ENCODE measurements at regions not wholly inside any gene's neighbourhood (a gene's known extent, or its start where the extent isn't known, plus 50 kb on each side); places are given as distances from the start of the nearest gene placed in this dataset.

DNA sequence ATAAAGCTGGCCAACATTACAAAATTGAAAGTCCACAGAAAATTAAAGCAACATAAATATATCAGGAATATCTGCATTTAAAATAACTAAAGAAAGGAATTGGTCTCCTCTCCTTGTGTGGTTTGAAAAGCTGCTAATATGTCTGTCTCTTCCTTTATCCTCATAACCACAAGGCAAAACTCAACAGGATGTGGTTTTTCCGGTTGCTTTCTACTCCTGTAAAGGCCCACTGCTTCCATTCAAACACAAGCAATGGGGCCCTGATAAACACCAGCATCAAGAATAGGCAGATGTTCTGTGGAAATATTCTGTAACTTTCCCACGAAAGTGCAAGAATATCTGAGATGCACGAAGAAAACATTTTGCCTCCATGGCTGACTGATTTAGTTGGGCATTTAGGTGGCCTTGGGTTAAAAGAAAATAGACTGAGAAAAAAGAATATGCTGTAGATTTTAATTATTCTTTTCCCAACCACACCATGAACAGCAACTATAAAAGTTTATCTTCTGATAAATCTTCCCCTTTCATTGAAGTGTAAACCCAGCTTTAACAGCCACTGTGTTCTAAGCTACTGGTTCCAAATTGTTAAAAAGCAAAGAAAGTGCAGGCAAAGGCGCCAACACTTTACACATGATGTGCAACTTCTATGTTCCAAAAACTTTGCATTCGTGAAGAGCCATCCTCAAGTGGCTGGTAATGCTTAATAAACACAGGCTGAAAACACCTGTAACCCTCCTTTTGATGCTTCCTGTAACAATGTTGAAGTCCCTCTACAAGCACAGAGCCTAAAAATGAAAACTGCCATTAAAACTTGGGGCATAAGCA is 50.5 kb upstream of the NDST3 start:
- no peak overlapping the region for H3K4me3 ChIP-seq (ENCODE audit: low read depth, low read length)
- TF ChIP-seq MYC (IDR thresholded peaks at IDR 0.05; ENCODE audit: low read depth, low read length) (no peak; the same call in 1 of the 2 replicates), POLR2A (IDR thresholded peaks at IDR 0.05; ENCODE audit: extremely low read depth, insufficient read length) (no peak)
- TF ChIP-seq, protein P1, sequence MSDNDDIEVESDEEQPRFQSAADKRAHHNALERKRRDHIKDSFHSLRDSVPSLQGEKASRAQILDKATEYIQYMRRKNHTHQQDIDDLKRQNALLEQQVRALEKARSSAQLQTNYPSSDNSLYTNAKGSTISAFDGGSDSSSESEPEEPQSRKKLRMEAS (IDR thresholded peaks at IDR 0.05; ENCODE audit: low read depth, low read length), result no peak
- TF ChIP-seq, protein P2, sequence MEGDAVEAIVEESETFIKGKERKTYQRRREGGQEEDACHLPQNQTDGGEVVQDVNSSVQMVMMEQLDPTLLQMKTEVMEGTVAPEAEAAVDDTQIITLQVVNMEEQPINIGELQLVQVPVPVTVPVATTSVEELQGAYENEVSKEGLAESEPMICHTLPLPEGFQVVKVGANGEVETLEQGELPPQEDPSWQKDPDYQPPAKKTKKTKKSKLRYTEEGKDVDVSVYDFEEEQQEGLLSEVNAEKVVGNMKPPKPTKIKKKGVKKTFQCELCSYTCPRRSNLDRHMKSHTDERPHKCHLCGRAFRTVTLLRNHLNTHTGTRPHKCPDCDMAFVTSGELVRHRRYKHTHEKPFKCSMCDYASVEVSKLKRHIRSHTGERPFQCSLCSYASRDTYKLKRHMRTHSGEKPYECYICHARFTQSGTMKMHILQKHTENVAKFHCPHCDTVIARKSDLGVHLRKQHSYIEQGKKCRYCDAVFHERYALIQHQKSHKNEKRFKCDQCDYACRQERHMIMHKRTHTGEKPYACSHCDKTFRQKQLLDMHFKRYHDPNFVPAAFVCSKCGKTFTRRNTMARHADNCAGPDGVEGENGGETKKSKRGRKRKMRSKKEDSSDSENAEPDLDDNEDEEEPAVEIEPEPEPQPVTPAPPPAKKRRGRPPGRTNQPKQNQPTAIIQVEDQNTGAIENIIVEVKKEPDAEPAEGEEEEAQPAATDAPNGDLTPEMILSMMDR (IDR thresholded peaks at IDR 0.05; ENCODE audit: low read depth, low read length), result no peak
- DNase-seq (ENCODE audit: low read depth), result peak; percentile 89

DNA sequence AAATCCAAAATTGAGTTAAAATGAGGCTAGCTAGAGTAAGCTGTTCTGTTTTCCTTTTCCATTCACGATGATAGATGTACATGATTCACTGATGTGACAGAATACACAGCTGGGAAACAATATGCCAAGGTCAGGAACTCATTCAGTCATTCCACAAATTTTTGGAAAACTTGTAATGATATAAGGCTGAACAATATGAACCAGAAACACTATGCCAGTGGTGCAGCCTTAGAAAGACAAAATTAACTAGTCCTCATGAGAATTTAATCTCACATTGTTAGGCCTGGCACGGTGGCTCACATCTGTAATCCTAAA is 50.0 kb upstream of the NDST3 start:
- no peak overlapping the region for H3K4me3 ChIP-seq (ENCODE audit: low read depth, low read length)
- no peak for TF ChIP-seq POLR2A (IDR thresholded peaks at IDR 0.05; ENCODE audit: extremely low read depth, insufficient read length)
- no peak for TF ChIP-seq MYC (IDR thresholded peaks at IDR 0.05; ENCODE audit: low read depth, low read length)
- TF ChIP-seq, protein P1 (IDR thresholded peaks at IDR 0.05; ENCODE audit: low read depth, low read length), result no peak
- TF ChIP-seq, protein P2 (IDR thresholded peaks at IDR 0.05; ENCODE audit: low read depth, low read length), result no peak
- no peak for DNase-seq (ENCODE audit: low read depth)

Measured in NB4 (cell line).